ENCODE measurements at regions not wholly inside any gene's neighbourhood (a gene's known extent, or its start where the extent isn't known, plus 50 kb on each side); places are given as distances from the start of the nearest gene placed in this dataset.

DNA sequence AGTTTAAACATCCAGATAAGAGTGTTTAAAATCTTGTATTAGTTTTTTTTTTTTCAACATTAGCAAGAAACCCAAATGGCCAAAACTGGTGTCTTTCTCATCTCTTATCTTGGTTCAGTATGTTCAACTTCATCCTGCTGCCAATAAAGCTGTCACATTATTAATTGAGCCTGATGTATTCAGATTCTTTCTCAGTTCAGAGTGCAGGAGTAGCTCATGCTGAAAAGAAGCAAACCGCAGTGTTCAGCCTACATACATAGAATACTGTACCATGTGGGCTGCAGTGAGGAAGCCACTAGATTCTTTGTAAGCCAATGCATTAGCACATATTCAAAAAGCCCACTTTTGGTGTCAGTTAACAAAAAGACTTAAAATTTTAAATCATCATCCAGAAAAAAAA, 76.2 kb downstream of the C18orf54 start:
- no peak overlapping the region for H2BK5ac ChIP-seq (ENCODE audit: low read depth, low read length, poor library complexity, severe bottlenecking)
- no peak overlapping the region for H2AK9ac ChIP-seq (replicated peaks; ENCODE audit: low read depth, low read length, poor library complexity)
- no peak overlapping the region for H2AK5ac ChIP-seq (ENCODE audit: low read depth, low read length)
- dilution Hi-C loops (cut with HindIII; ENCODE audit: low sequenced_read_pairs, unreplicated experiment) (no loop called here), in situ Hi-C loops (cut with MboI; ENCODE audit: low sequenced_read_pairs) (loop anchor here (25.0 kb wide), 1 partner anchor 778 kb away; no protein-coding TSS in a partner anchor), intact Hi-C loops (cut with micrococcal nuclease) (no loop called here)
- no peaks in the 10 kb centered on the region for H3K36me3 ChIP-seq (ENCODE audit: control insufficient read depth, insufficient read depth, low read length)
- H3K18ac ChIP-seq (ENCODE audit: low read depth, low read length): no peak overlapping the region
- no peak overlapping the region for H3K14ac ChIP-seq (replicated peaks; ENCODE audit: low read depth, low read length)
- H3K4me2 ChIP-seq (ENCODE audit: low read depth, low read length): no peak overlapping the region
- no peak overlapping the region for H3K9ac ChIP-seq (ENCODE audit: low read depth, low read length)
- no peaks in the 10 kb centered on the region for H3K4me1 ChIP-seq (ENCODE audit: control insufficient read depth, insufficient read depth, low read length)
- H4K20me1 ChIP-seq (ENCODE audit: insufficient read depth, low read length): no peaks in the 10 kb centered on the region
- no peak overlapping the region for H2BK20ac ChIP-seq (ENCODE audit: low read depth, low read length)
- 0 out of 2 replicates have a peak, but pooled peaks cover 1% of the 10 kb centered on the region for H3K27me3 ChIP-seq (ENCODE audit: control insufficient read depth, insufficient read depth, low read length)
- H4K91ac ChIP-seq (ENCODE audit: insufficient read depth, low read depth, low read length): no peak overlapping the region
- TF ChIP-seq MAFK (IDR thresholded peaks at IDR 0.05; ENCODE audit: low read depth, low read length) (no peak), CHD1 (IDR thresholded peaks at IDR 0.05; ENCODE audit: low read depth, low read length) (no peak), RCOR1 (IDR thresholded peaks at IDR 0.05; ENCODE audit: insufficient replicate concordance, low read length) (no peak), MXI1 (IDR thresholded peaks at IDR 0.05; ENCODE audit: borderline replicate concordance, low read depth, low read length) (no peak), MAZ (IDR thresholded peaks at IDR 0.05; ENCODE audit: borderline replicate concordance, low read depth, low read length) (no peak), RFX5 (IDR thresholded peaks at IDR 0.05; ENCODE audit: low read depth, low read length) (no peak), RAD21 (IDR thresholded peaks at IDR 0.05; ENCODE audit: low read length) (no peak), POLR2A (IDR thresholded peaks at IDR 0.05; ENCODE audit: low read depth, low read length) (no peak), FOS (IDR thresholded peaks at IDR 0.05; ENCODE audit: low read depth, low read length) (no peak), CEBPB (IDR thresholded peaks at IDR 0.05; ENCODE audit: low read depth, low read length) (no peak), BHLHE40 (IDR thresholded peaks at IDR 0.05; ENCODE audit: low read depth, low read length) (no peak), NFE2L2 (IDR thresholded peaks at IDR 0.05; ENCODE audit: low read depth, low read length) (no peak), SMC3 (IDR thresholded peaks at IDR 0.05; ENCODE audit: low read depth, low read length) (no peak)
- TF ChIP-seq, protein P1, sequence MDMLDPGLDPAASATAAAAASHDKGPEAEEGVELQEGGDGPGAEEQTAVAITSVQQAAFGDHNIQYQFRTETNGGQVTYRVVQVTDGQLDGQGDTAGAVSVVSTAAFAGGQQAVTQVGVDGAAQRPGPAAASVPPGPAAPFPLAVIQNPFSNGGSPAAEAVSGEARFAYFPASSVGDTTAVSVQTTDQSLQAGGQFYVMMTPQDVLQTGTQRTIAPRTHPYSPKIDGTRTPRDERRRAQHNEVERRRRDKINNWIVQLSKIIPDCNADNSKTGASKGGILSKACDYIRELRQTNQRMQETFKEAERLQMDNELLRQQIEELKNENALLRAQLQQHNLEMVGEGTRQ (IDR thresholded peaks at IDR 0.05; ENCODE audit: low read depth, low read length): no peak
- TF ChIP-seq, protein P2, sequence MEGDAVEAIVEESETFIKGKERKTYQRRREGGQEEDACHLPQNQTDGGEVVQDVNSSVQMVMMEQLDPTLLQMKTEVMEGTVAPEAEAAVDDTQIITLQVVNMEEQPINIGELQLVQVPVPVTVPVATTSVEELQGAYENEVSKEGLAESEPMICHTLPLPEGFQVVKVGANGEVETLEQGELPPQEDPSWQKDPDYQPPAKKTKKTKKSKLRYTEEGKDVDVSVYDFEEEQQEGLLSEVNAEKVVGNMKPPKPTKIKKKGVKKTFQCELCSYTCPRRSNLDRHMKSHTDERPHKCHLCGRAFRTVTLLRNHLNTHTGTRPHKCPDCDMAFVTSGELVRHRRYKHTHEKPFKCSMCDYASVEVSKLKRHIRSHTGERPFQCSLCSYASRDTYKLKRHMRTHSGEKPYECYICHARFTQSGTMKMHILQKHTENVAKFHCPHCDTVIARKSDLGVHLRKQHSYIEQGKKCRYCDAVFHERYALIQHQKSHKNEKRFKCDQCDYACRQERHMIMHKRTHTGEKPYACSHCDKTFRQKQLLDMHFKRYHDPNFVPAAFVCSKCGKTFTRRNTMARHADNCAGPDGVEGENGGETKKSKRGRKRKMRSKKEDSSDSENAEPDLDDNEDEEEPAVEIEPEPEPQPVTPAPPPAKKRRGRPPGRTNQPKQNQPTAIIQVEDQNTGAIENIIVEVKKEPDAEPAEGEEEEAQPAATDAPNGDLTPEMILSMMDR (conservative IDR thresholded peaks at IDR 0.05; ENCODE audit: low read depth, low read length): no peak
- TF ChIP-seq, protein P3, sequence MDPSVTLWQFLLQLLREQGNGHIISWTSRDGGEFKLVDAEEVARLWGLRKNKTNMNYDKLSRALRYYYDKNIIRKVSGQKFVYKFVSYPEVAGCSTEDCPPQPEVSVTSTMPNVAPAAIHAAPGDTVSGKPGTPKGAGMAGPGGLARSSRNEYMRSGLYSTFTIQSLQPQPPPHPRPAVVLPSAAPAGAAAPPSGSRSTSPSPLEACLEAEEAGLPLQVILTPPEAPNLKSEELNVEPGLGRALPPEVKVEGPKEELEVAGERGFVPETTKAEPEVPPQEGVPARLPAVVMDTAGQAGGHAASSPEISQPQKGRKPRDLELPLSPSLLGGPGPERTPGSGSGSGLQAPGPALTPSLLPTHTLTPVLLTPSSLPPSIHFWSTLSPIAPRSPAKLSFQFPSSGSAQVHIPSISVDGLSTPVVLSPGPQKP (IDR thresholded peaks at IDR 0.05; ENCODE audit: borderline replicate concordance, low read depth, low read length): no peak
- no peak overlapping the region for H3K4me3 ChIP-seq (ENCODE audit: insufficient read depth, low read depth, low read length)
- ChIA-PET CTCF (no interaction called here), POLR2A (ENCODE audit: unreplicated experiment) (no interaction called here)
- no peaks in the 10 kb centered on the region for H3K9me1 ChIP-seq (ENCODE audit: insufficient read depth, low read length)
- no peak overlapping the region for H3K23ac ChIP-seq (ENCODE audit: low read depth, low read length)
- H2BK15ac ChIP-seq (ENCODE audit: low read depth, low read length): no peak overlapping the region
- H4K8ac ChIP-seq (ENCODE audit: low read depth in 2 of 2, low read length in 2 of 2): no peak overlapping the region
- no peak overlapping the region for H4K5ac ChIP-seq (ENCODE audit: low read depth, low read length)
- no peaks in the 10 kb centered on the region for H3K79me1 ChIP-seq (ENCODE audit: low read depth in 1 of 2, low read length in 2 of 2)
- ATAC-seq (ENCODE audit: low read depth): no peak
- WGBS, 2 experiments (ENCODE audit: extremely low coverage in 2 of 2, insufficient read length in 1 of 2): no CpG with 5 or more reads among the region's 1 CpG
- BruUV-seq (replicated peaks): no TSS peak
- H2BK120ac ChIP-seq (ENCODE audit: low read depth, low read length): no peak overlapping the region
- H3K56ac ChIP-seq (ENCODE audit: extremely low read depth, insufficient read depth, low read length): no peak overlapping the region
- no peaks in the 10 kb centered on the region for H3K9me3 ChIP-seq (ENCODE audit: control insufficient read depth, insufficient read depth, low read length)
- no peak overlapping the region for H2AFZ ChIP-seq (replicated peaks; ENCODE audit: low read length, poor library complexity)
- no peak for DNase-seq
- H3K27ac ChIP-seq (ENCODE audit: insufficient read depth, low read length): no peak overlapping the region
- no peak overlapping the region for H3K4ac ChIP-seq (ENCODE audit: low read depth, low read length)
